ENCODE measurements at regions not wholly inside any gene's neighbourhood (a gene's known extent, or its start where the extent isn't known, plus 50 kb on each side); places are given as distances from the start of the nearest gene placed in this dataset.
"Not testable (repeated sequence)": the region's sequence is repeated elsewhere in the genome, so short reads cannot be mapped to it uniquely, and the experiment has no call there.

DNA sequence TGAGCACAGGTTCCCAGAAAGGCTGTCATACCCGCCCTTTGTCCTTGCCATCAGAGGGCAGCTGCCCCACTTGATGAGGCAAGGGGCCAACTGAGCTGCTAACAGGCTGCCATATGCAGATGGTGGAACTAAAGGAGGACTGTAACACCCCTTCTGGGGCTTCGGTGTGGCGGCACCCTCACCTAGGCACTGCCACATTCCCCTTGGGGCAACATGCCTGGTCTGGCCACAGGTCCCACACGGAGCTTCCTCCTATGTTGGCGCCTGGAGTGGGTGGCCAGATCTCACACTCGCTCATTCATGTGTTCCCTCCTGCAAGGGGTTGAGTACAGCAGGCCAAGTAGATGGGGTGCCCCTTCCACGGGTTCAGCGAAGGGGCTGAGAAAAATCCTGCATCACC lies 777.4 kb upstream of the CHD1 start:
- DNase-seq: no peak

DNA sequence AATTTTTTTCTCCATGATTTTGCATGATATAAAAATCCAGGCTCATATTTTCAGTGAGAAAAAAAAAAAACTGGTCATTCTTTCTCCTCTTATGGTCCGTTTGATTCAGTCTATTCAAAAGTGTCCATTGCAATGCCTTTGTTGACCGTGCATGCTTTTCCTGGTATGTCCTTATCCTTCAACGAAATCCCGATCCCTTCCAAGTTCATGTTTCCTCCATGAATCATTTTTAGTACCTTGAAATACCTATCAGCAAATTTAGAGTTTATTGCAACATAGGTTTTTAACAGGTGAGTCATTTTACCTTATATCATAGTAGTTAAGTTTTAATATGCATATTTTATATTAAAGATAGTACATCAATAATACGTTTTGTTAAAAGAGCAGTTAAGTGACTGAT lies 773.8 kb upstream of the CHD1 start:
- no peak for DNase-seq

DNA sequence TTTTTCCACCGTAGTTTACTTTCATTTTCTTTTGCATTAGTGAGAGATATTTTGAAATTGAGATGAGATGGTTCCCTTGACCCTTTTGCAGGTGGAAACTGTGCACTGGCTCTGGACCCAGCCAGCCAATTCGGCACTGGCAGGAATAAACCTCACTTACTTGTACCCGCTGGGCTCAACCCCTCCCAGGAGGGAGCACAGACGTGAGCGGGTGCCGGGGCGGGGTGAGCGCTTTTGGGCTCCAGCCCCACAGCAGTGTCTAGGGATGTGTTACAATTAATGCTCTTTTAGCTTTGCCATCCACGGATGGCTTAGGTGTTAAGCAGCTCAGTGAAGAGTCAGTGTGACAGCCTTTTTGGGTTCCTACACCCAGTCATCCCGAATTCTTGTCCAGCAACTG lies 766.1 kb upstream of the CHD1 start:
- no peak for DNase-seq

DNA sequence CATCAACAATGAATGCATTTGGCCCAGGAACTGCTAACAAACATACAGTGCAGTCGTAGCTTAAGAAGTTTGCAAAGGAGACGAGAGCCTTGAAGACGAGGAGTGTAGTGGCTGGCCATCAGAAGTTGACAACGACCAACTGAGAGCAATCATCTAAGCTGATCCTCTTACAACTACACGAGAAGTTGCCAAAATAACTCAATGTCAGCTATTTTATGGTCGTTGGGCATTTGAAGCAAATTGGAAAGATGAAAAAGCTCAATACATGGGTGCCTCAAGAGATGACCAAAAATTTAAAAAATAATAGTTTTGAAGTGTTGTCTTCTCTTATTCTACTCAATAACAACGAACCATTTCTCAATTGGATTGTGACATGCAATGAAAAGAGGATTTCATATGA lies 757.7 kb upstream of the CHD1 start:
- no peak for DNase-seq

DNA sequence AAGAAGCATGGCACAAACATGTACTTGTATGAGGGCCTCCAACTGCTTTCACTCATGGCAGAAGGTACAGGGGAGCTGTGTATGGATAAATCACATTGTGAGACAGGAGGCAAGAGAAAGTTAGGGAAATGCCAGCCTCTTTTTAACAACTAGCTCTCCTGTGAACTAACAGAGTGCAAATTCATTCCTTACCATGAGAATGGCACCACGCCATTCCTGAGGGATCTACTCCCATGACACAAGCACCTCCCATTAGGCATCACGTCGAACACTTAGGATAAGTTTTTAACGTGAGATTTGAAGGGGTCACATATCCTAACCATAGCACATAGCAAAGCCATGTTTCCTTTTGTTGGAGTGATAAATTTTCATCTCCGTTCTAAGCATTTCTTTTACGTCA lies 747.2 kb upstream of the CHD1 start:
- no peak for DNase-seq

DNA sequence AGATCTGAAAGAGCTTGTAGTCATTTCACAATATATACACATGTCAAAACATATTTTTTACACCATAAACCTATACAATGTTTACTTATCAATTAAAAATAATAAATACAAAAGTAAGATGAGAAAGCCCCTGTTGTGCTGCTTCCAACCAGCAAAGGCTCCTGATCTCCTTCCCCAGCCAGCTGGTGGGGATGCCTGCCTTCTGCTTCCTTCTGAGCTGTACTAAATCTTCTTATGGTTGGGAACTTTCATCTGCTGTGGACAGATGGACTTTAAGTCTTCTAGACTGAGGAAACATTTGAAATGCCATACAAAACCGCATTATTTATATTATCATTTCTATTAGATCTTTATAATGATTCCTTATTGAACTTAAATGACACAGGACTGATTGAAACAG lies 745.3 kb upstream of the CHD1 start:
- DNase-seq: no peak

DNA sequence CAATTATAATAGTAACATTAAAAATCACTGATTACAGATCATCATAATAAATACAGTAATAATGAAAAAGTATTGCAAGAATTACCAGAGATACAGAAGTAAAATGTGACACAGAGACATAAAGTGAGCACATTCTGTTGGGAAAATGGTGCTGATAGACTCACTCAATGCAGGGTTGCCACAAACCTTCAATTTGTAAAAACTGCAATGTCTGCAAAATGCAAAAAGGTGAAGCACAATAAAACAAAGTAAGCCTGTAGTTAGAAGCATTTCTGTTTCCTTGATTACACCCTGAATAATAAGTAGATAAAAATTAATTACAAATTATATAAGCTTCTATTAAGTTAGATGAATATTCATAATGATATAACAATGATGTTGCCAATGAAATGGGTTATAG lies 736.2 kb upstream of the CHD1 start:
- DNase-seq: no peak

DNA sequence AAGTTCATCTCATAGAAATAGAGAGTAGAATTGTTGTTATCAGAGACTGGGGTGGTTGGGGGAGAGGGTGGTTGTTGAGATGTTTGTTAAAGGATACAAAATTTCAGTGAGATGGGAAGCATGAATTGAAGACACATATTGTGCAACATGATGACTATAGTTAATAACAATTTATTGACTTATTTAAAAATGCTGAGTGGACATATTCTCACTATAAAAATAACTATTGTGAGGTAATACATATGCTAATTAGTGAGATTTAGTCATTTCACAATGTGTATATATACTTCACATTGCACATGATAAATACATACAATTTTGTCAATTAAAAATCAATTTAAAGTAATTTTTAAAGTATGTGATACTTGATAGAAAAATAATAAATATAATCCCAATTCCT lies 722.5 kb upstream of the CHD1 start:
- no peak for DNase-seq

DNA sequence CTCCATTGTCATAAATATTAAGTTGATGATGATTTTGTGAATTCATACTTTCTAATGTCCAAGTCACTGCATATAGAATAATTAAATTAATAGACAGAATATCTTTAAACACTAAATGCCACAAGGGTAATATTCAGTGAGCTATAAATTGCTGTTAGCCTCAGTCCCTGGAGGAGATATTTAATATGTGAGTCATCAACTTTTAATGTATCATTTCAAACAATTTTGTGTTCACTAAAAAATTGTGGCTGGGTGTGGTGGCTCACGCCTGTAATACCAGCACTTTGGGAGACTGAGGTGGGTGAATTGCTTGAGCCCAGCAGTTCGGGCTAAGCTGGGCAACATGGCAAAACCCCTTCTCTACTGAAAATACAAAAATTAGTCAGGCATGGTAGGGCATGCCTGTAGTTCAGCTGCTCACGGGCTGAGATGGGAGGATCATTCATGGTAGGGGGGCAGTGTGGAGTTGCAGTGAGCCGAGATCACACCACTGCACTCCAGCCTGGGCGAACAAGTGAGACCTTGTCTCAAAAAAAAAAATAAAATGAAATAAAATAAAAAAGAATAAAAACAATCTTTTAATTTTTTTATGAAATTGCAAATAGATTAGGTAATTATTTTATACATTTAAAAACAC lies 717.3 kb upstream of the CHD1 start:
- no peak for DNase-seq

DNA sequence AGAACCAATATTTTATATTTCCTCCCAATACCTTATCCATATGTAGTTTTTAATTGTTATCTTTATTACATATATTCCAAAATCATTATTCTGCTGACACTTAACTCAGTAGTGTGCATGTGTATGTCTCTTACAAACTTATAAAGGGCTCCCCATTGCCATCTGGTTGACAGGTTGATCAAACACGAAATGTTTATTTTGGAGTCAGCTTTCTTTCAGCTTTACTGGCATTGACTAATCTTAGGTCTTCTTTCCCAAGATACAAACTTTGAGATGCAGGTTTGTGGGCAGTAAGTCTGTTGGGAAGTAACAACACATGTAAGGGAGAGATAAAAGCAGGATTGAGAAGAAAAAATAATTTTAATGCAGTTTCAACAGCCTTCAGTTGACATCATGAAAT lies 716.0 kb upstream of the CHD1 start:
- DNase-seq: no peak

DNA sequence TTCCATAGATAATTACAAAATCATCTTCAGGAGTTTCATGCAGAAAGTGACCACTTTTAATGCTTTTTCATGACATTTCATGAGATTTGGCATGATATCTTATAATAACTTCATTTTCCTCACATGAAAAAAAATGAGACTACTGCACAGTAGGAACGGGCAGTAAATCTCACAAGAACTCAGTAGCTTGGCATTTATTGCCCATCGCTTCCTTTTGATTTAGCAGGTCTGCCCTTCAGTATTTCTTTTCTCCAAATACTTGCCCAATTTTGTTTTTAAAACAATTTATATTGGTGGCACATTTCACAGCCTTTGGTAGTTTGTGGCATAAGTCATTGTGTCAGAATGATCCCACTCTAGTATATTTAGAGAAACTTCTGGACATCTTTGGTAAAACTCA lies 711.8 kb upstream of the CHD1 start:
- DNase-seq: no peak

DNA sequence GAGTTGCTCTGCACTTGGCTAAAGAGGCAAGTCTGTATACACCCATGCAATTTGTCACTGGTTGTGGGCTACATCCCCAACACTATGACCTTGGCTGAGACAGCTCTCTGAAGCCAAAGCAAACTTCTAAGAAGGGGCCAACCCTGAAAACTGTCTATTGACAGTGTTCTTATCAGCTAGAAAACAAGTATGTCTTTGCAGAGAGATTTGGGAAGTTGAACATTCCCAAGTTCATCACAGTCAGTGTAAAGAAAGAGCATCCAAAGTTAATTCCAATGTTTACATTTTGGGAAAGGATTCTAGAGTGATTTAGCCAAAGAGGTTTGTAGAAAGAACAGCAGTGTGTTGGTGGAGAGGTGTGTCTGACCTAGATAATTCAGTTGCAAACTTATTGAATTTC lies 711.1 kb upstream of the CHD1 start:
- DNase-seq: no peak

DNA sequence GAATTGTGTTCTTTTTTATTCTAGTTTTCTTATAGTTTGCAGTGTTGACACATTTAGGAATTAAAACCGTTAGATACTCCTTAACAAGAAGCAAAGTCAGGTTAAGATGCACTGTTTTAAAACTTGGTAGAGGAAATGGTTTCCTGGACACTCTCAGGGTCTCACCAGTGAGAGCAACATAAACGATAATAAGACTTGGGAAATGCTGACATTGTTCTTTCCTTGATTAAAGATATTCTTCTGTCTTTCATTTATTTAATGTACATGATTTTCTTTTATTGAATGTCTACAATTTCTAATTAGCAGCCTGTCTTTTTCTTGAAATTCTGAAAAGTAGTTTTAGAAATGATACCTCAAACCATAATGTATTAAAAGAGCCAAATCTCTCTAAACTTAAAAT lies 707.9 kb upstream of the CHD1 start:
- DNase-seq: no peak

DNA sequence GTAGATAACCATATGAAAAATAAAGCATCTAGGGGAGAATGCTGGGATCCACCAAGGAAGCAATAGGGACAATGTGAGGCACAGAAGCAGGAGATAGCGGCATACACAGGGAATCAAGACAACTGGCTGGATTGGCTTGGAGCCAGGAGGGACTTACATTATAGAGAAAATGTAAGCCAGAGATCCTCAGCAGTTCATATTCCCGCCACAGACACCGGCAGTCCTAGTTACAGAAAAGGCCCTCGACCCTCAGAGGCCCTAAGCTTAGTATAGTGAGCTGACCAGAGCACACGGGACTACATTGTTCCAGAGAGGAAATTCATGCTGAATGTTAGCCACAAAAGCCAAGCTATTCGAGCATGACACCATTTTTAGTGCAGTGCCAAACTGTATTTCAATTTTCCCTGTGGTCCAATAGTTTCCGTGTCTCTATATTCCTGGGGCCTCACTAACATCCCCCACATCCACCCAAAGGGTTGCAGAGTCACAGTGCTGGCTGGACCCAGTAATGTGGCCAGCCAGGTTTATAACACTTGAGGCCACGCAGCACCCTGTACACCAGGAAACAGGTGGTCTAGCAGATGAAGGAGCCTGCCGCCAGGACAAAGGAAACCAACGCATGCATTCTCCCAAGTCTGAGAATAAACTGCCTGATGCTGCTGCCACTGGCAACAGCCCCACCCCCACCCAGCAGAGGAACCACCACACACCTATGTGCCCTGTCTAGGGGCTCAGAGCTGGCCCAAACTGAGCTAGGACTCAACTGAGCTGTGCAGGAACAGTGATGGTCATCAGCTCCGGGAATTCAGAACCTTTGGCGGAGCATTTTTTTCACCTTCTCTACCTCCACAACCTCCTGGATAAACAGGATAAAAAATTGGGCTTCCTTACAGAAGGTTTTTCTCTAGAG lies 693.2 kb upstream of the CHD1 start:
- no peak for DNase-seq

DNA sequence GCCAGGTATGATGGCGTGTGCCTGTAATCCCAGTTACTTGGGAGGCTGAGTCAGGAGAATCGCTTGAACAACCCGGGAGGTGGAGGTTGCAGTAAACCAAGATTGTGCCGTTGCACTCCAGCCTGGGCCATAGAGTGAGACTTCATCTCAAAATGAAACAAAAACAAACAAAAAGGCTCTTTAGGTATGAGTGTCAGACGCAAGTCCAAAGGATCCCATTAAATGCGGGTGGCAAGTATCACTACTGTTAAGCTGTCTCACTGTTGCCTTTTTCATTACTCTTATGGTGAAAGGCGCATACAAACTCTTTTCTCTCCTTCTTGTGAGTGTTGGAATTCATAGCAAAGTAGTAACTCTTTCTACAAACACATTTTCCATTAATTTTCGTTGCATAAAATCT lies 688.5 kb upstream of the CHD1 start:
- no peak for DNase-seq

DNA sequence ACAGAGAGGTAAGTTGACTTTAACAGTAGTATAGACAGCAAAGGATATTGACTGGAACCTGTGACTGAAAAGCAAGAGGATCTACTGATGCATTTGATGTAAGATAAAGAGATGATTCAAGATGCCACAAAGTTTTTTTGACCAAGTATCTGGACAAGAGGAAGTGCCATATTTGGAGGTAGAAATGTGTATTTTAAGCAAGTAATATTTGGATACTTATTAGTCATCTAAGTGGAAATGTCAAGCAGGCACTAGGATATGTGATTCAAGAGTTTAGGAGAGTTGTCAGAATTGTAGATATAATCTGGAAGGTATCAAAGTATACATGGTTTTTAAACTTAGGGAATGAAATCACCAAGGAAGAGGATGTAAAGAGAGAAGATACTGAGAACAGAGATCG lies 686.1 kb upstream of the CHD1 start:
- no peak for DNase-seq

DNA sequence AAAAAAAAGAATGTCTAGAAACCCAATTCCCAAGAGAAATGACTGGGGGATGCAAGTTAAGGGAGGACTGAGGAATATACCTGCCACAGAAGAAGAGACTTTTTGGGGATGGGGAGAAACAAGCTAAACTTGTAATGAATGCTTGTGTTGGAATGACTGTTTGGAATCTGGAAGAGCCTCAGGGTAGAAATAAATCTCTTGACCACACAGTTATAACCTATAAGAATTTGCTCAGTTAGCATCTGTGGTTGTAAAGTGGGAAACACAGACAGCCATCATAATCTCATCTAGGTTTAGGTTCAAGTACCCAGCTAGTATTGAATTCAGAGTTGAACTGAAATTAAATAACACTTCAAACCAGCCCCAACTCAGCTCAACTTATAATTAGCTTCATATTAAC lies 678.3 kb upstream of the CHD1 start:
- DNase-seq: no peak

DNA sequence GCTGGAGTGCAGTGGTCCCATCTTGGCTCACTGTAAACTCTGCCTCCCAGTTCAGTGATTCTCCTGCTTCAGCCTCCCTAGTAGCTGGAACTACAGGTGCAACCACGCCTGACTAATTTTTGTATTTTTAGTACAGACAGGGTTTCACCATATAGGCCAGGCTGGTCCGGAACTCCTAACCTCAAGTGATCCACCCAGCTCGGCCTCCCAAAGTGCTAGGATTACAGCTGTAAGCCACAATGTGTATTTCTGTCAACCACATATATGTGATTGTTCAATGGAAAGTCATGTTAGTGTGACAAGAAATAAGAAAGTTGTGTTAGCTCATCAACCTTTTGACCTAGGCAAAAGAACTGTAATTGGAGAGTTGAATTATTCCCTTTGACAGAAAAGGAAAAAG lies 677.1 kb upstream of the CHD1 start:
- no peak for DNase-seq

DNA sequence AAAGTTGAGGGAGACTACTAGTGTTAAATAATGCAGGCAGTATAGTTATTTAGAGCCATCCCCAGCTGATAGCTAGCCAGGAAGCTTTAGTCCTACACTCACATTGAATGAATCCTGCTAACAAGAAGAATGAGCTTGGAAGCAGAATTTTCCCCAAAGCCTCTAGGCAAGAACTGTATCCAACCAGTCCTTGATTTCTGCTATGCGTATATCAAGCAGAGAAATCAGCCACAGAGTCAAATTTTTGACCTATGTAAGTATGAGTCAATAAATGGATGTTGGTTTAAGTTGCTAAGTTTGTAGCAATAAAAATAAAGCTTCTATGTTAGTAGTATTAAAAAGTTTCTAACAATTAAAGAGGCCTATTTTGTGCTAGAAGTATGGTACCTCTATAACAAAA lies 672.1 kb upstream of the CHD1 start:
- no peak for DNase-seq

DNA sequence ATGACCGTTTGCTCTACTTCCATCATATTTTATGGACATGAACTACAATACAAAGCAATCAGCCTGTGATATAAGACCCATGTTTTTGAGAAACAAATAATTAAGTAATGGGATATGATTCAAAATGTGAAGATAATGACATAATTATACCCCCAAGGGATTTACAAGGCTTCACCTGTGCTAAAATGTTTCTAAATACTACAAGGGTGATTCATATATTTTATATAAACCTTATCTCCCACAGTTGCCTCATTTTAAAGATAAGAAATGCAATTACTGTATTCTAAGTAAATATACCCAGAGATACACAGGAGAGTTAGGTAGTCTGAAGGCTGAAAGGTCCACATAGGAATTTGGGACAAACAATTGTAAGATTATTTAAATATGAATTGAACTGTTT lies 662.0 kb upstream of the CHD1 start:
- no peak for DNase-seq

DNA sequence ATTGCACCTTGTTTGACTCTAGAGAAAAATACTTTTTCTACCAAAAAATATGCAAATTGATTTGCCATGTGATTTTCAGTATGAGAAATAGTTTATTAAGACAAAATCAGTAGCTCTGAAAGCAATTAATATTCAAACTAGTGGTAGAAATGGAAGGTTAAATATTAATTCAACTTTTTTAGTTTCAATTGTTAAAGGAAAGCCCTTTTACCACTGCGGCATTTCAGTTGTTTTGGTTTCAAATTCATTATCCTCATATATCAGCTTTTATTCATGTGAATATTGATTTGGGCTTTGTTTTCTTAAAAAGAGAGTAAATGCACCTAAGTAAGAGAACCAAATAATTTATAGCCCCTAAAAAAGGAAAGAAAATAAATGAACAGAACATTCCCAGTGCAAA lies 660.6 kb upstream of the CHD1 start:
- DNase-seq: no peak

DNA sequence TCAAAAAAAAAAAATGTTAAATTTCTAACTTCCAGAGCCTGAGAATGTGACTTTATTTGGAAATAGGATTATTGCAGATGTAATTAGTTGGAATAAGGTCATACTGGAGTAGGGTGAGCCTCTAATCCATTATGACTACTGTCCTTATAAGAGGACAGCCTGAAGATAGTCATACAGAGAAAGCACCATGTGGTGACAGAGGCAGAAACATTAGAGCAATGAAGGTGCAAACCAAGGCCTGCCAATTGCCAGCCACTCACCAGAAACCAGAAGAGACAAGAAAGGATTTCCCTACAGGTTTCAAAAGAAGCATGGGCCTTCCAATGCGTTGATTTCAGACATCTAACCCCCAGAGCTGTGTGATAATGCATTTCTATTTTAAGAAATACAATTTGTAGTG lies 659.2 kb upstream of the CHD1 start:
- DNase-seq: no peak

DNA sequence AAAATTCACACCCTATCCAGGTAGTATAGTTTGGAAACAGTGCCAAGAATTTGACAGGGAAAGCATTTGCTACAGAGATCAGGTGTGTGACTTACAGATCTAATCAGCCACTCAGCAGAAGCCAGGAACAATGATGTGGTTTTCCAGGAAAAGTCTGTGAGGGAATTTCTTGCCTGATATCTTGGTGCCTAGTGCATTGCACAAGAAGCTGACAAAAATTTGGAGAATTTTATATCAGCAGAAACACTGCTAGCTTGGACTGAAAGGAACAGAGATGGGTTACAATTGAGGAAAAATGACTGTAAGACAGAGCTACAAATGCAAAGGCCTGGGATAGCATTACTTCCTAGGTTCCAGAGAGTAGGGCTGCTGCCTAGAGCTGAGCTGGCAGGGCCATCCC lies 658.1 kb upstream of the CHD1 start:
- DNase-seq: no peak

DNA sequence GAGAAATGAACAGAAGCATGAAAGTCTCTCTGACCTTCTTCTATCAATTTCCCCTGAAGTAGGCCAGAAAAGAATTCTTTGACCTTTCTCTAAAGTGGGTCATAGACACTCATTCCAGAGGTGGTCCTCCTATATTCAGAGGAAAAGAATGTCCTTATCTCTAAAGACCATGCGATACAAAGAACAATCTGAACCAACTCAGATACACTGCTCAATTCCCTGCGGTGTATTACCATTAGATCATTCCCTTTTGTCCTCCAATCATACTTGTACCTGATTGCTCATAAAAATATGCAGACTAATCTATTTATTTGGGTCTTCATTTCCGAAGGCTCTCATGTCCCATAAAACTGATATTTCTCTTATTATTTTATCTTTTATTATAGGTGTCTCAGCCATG lies 652.4 kb upstream of the CHD1 start:
- DNase-seq: not testable (repeated sequence)
